Activated T-cell treated with anti-CD3 and anti-CD28 coated beads, Interleukin-2, amount 50 U/mL, for 72 hours (primary cell): ENCODE measurements at regions not wholly inside any gene's neighbourhood (a gene's known extent, or its start where the extent isn't known, plus 50 kb on each side); places are given as distances from the start of the nearest gene placed in this dataset.
"Not testable (repeated sequence)": the region's sequence is repeated elsewhere in the genome, so short reads cannot be mapped to it uniquely, and the experiment has no call there.

ENCODE experiments used
- ATAC-seq, 2 donors: fragments of 150-1000 bp; cut with Tn5 transposase; replicated peaks in 1 of 2; 2 replicates each; pipeline ENCODE4 v1.10.0; 2021; ENCODE audit warnings: moderate library complexity in 2 of 2, mild to moderate bottlenecking in 1 of 2
- DNase-seq, 2 donors: peaks; one replicate each; pipeline ENCODE4 v3.0.0; 2021 to 2022; ENCODE audit warnings: mixed read lengths in 1 of 2
- H3K27ac Mint-ChIP-seq: one replicate; pipeline ENCODE4 v1.8.0; 2022; ENCODE audit warnings: mild to moderate bottlenecking, moderate library complexity, mixed read lengths
- H3K27me3 Mint-ChIP-seq: one replicate; pipeline ENCODE4 v1.8.0; 2022; ENCODE audit warnings: low read depth, mixed read lengths
- H3K36me3 Mint-ChIP-seq, 2 donors: one replicate each; pipeline ENCODE4 v1.8.0; 2022; ENCODE audit warnings: mixed read lengths in 2 of 2, mild to moderate bottlenecking in 1 of 2; ENCODE audit not compliant: insufficient read depth in 2 of 2
- H3K4me1 Mint-ChIP-seq: one replicate; pipeline ENCODE4 v1.8.0; 2022; ENCODE audit warnings: low read depth, mixed read lengths
- H3K4me3 Mint-ChIP-seq, 2 donors: one replicate each; pipeline ENCODE4 v1.8.0; 2022; ENCODE audit warnings: mild to moderate bottlenecking in 2 of 2, mixed read lengths in 2 of 2, moderate library complexity in 2 of 2
- H3K9me3 Mint-ChIP-seq, 2 donors: one replicate each; pipeline ENCODE4 v1.8.0; 2022; ENCODE audit warnings: mixed read lengths in 2 of 2

GRCh38 chr12:85623763-85624162, 212.4 kb downstream of the RASSF9 start:
- no peak for DNase-seq
- ATAC-seq = no peak

GRCh38 chr12:85625467-85625866, 210.7 kb downstream of the RASSF9 start:
- H3K9me3 Mint-ChIP-seq = peaks cover 2 to 3% of the 10 kb centered on the region in 2 donors
- no peaks in the 10 kb centered on the region for H3K27me3 Mint-ChIP-seq
- no peak overlapping the region for H3K27ac Mint-ChIP-seq
- no peak overlapping the region for H3K4me3 Mint-ChIP-seq
- no peak for ATAC-seq
- no peak for DNase-seq
- no peaks in the 10 kb centered on the region for H3K36me3 Mint-ChIP-seq
- no peaks in the 10 kb centered on the region for H3K4me1 Mint-ChIP-seq

More at GRCh38 chr12:85623763-85624162, 212.4 kb downstream of the RASSF9 start:
- Mint-ChIP-seq H3K9me3 (peaks cover 2 to 3% of the 10 kb centered on the region in 2 donors), H3K4me3 (no peak overlapping the region), H3K27me3 (no peaks in the 10 kb centered on the region), H3K36me3 (no peaks in the 10 kb centered on the region), H3K27ac (no peak overlapping the region), H3K4me1 (no peaks in the 10 kb centered on the region)

GRCh38 chr12:85626001-85626783, 210.0 kb downstream of the RASSF9 start:
- peaks cover 2 to 3% of the 10 kb centered on the region in 2 donors for H3K9me3 Mint-ChIP-seq
- H3K27ac Mint-ChIP-seq = no peak overlapping the region
- H3K4me1 Mint-ChIP-seq = no peaks in the 10 kb centered on the region
- no peaks in the 10 kb centered on the region for H3K36me3 Mint-ChIP-seq
- ATAC-seq = no peak
- no peak overlapping the region for H3K4me3 Mint-ChIP-seq
- no peak for DNase-seq
- no peaks in the 10 kb centered on the region for H3K27me3 Mint-ChIP-seq

GRCh38 chr12:85626784-85627171, 209.4 kb downstream of the RASSF9 start:
- Mint-ChIP-seq H3K4me1 (no peaks in the 10 kb centered on the region), H3K27ac (no peak overlapping the region), H3K9me3 (peaks cover 2 to 3% of the 10 kb centered on the region in 2 donors), H3K27me3 (no peaks in the 10 kb centered on the region), H3K36me3 (no peaks in the 10 kb centered on the region), H3K4me3 (no peak overlapping the region)
- ATAC-seq = no peak
- no peak for DNase-seq

GRCh38 chr12:85627584-85627983, 208.6 kb downstream of the RASSF9 start:
- DNase-seq = no peak
- H3K36me3 Mint-ChIP-seq = no peaks in the 10 kb centered on the region
- no peak overlapping the region for H3K27ac Mint-ChIP-seq
- no peak overlapping the region for H3K4me3 Mint-ChIP-seq
- H3K9me3 Mint-ChIP-seq = peaks cover 2 to 6% of the 10 kb centered on the region in 2 donors
- H3K27me3 Mint-ChIP-seq = no peaks in the 10 kb centered on the region
- H3K4me1 Mint-ChIP-seq = no peaks in the 10 kb centered on the region
- no peak for ATAC-seq

- not testable (repeated sequence) for ATAC-seq, H3K27me3 Mint-ChIP-seq, H3K4me3 Mint-ChIP-seq, H3K36me3 Mint-ChIP-seq, H3K4me1 Mint-ChIP-seq, H3K9me3 Mint-ChIP-seq, H3K27ac Mint-ChIP-seq, DNase-seq
Measured at GRCh38 chr12:85628562-85628961, 207.6 kb downstream of the RASSF9 start.

GRCh38 chr12:85630851-85631250, 205.4 kb downstream of the RASSF9 start:
- DNase-seq (no peak), ATAC-seq (no peak)
- Mint-ChIP-seq H3K27ac (no peak overlapping the region), H3K36me3 (no peaks in the 10 kb centered on the region), H3K4me3 (no peak overlapping the region), H3K27me3 (no peaks in the 10 kb centered on the region), H3K9me3 (peaks cover 2 to 6% of the 10 kb centered on the region in 2 donors), H3K4me1 (no peaks in the 10 kb centered on the region)

GRCh38 chr12:85632390-85632789, 203.8 kb downstream of the RASSF9 start:
- Mint-ChIP-seq H3K9me3 (peaks cover 2 to 6% of the 10 kb centered on the region in 2 donors), H3K27me3 (no peaks in the 10 kb centered on the region), H3K36me3 (no peaks in the 10 kb centered on the region), H3K4me3 (no peak overlapping the region), H3K4me1 (no peaks in the 10 kb centered on the region), H3K27ac (no peak overlapping the region)
- no peak for DNase-seq
- no peak for ATAC-seq

- Mint-ChIP-seq H3K4me3 (no peak overlapping the region), H3K4me1 (no peaks in the 10 kb centered on the region), H3K36me3 (no peaks in the 10 kb centered on the region), H3K9me3 (peaks cover 1 to 5% of the 10 kb centered on the region in 2 donors), H3K27ac (no peak overlapping the region), H3K27me3 (no peaks in the 10 kb centered on the region)
- no peak for ATAC-seq
- no peak for DNase-seq
Measured at GRCh38 chr12:85633491-85633890, 202.7 kb downstream of the RASSF9 start.

- Mint-ChIP-seq H3K9me3 (no peaks in the 10 kb centered on the region), H3K4me3 (no peak overlapping the region), H3K4me1 (no peaks in the 10 kb centered on the region), H3K27ac (no peak overlapping the region), H3K27me3 (no peaks in the 10 kb centered on the region), H3K36me3 (no peaks in the 10 kb centered on the region)
- no peak for DNase-seq
- no peak for ATAC-seq
Measured at GRCh38 chr12:85639834-85640233, 196.4 kb downstream of the RASSF9 start.

GRCh38 chr12:85641796-85642195, 194.4 kb downstream of the RASSF9 start:
- DNase-seq (no peak), ATAC-seq (no peak)
- Mint-ChIP-seq H3K27ac (no peak overlapping the region), H3K36me3 (no peaks in the 10 kb centered on the region), H3K9me3 (no peaks in the 10 kb centered on the region), H3K4me1 (no peaks in the 10 kb centered on the region), H3K27me3 (no peaks in the 10 kb centered on the region), H3K4me3 (no peak overlapping the region)

GRCh38 chr12:85642288-85642687, 193.9 kb downstream of the RASSF9 start:
- Mint-ChIP-seq H3K36me3 (no peaks in the 10 kb centered on the region), H3K27ac (no peak overlapping the region), H3K27me3 (no peaks in the 10 kb centered on the region), H3K4me1 (no peaks in the 10 kb centered on the region), H3K4me3 (no peak overlapping the region), H3K9me3 (no peaks in the 10 kb centered on the region)
- DNase-seq (no peak), ATAC-seq (no peak)

GRCh38 chr12:85642808-85643207, 193.4 kb downstream of the RASSF9 start:
- DNase-seq = no peak
- Mint-ChIP-seq H3K4me1 (no peaks in the 10 kb centered on the region), H3K27ac (no peak overlapping the region), H3K36me3 (no peaks in the 10 kb centered on the region), H3K9me3 (no peaks in the 10 kb centered on the region), H3K27me3 (no peaks in the 10 kb centered on the region), H3K4me3 (no peak overlapping the region)
- ATAC-seq = no peak

GRCh38 chr12:85644508-85644907, 191.7 kb downstream of the RASSF9 start:
- H3K27me3 Mint-ChIP-seq = no peaks in the 10 kb centered on the region
- H3K4me3 Mint-ChIP-seq = no peak overlapping the region
- no peak overlapping the region for H3K27ac Mint-ChIP-seq
- H3K9me3 Mint-ChIP-seq = peaks cover 0 to 3% of the 10 kb centered on the region in 2 donors
- ATAC-seq (no peak), DNase-seq (no peak)
- H3K36me3 Mint-ChIP-seq = no peaks in the 10 kb centered on the region
- H3K4me1 Mint-ChIP-seq = no peaks in the 10 kb centered on the region
